MM.1S (cell line): ENCODE measurements at regions not wholly inside any gene's neighbourhood (a gene's known extent, or its start where the extent isn't known, plus 50 kb on each side); places are given as distances from the start of the nearest gene placed in this dataset.

Experiments
- DNase-seq: peaks from one replicate; pipeline ENCODE4 v3.0.0-alpha.2; 2015
- H2AFZ ChIP-seq: fragments of 300-600 bp; sonication (generic); 2 replicates; pipeline ENCODE4 v1.6.0; 2016; ENCODE audit warnings: antibody characterized with exemption, low read length
- H3F3A ChIP-seq: fragments of 300-600 bp; sonication (generic); 2 replicates; pipeline ENCODE4 v1.6.1; 2016; ENCODE audit warnings: mild to moderate bottlenecking, antibody characterized with exemption, low read length, moderate library complexity, mixed read lengths; ENCODE audit not compliant: insufficient read depth
- H3K27ac ChIP-seq: fragments of 300-600 bp; sonication (generic); 2 replicates; pipeline ENCODE4 v1.5.1; 2016; ENCODE audit warnings: mild to moderate bottlenecking, low read length
- H3K27me3 ChIP-seq: fragments of 300-600 bp; sonication (generic); replicated peaks from 2 replicates; pipeline ENCODE4 v1.6.0; 2016; ENCODE audit warnings: low read length; ENCODE audit not compliant: insufficient read depth
- H3K36me3 ChIP-seq: fragments of 300-600 bp; sonication (generic); replicated peaks from 2 replicates; pipeline ENCODE4 v1.6.1; 2016; ENCODE audit warnings: mild to moderate bottlenecking, low read length, mixed read lengths; ENCODE audit not compliant: insufficient read depth
- H3K4me1 ChIP-seq: fragments of 300-600 bp; sonication (generic); 2 replicates; pipeline ENCODE4 v1.6.1; 2016; ENCODE audit warnings: low read length, mixed read lengths
- H3K4me2 ChIP-seq: fragments of 300-600 bp; sonication (generic); 2 replicates; pipeline ENCODE4 v1.6.0; 2016; ENCODE audit warnings: low read depth, low read length
- H3K4me3 ChIP-seq: fragments of 300-600 bp; sonication (generic); 2 replicates; pipeline ENCODE4 v1.5.1; 2016; ENCODE audit warnings: low read length, mixed read lengths
- H3K79me2 ChIP-seq: fragments of 300-600 bp; sonication (generic); 2 replicates; pipeline ENCODE4 v1.6.1; 2016; ENCODE audit warnings: mixed run types, low read length, mixed read lengths
- H3K9ac ChIP-seq: fragments of 300-600 bp; sonication (generic); 2 replicates; pipeline ENCODE4 v1.6.1; 2016; ENCODE audit warnings: low read length, mixed read lengths
- H3K9me2 ChIP-seq: fragments of 300-600 bp; sonication (generic); replicated peaks from 2 replicates; pipeline ENCODE4 v1.6.1; 2016; ENCODE audit warnings: mild to moderate bottlenecking, low read length, mixed read lengths; ENCODE audit not compliant: insufficient read depth
- H3K9me3 ChIP-seq: fragments of 300-600 bp; sonication (generic); replicated peaks from 2 replicates; pipeline ENCODE4 v1.6.1; 2016; ENCODE audit warnings: mild to moderate bottlenecking, low read length, mixed read lengths; ENCODE audit not compliant: insufficient read depth
- H4K20me1 ChIP-seq: fragments of 300-600 bp; sonication (generic); 2 replicates; pipeline ENCODE4 v1.6.1; 2016; ENCODE audit warnings: mild to moderate bottlenecking, low read length, moderate library complexity, mixed read lengths; ENCODE audit not compliant: insufficient read depth
- EZH2 ChIP-seq: fragments of 300-600 bp; sonication (generic); optimal IDR thresholded peaks from 2 replicates; pipeline ENCODE3; 2017; ENCODE audit warnings: low read depth, mild to moderate bottlenecking, antibody characterized with exemption, low read length, mixed read lengths
- EZH2phosphoT487 ChIP-seq: fragments of 300-600 bp; sonication (generic); IDR thresholded peaks from 2 replicates; pipeline ENCODE4 v1.6.1; 2018; ENCODE audit warnings: antibody characterized with exemption, low read length
- TF ChIP-seq, protein P1 (sequence below): fragments of 300-600 bp; sonication (generic); IDR thresholded peaks from 2 replicates; pipeline ENCODE4 v1.5.1; 2016; ENCODE audit warnings: antibody characterized with exemption, low read length, mixed read lengths

GRCh38 chr18:22314001-22314400 lies 103.7 kb downstream of the CTAGE1 start:
- Histone ChIP-seq H3K9me2 (no peaks in the 10 kb centered on the region), H3K27me3 (no peaks in the 10 kb centered on the region), H3K36me3 (no peaks in the 10 kb centered on the region), H3F3A (no peaks in the 10 kb centered on the region), H2AFZ (no peak overlapping the region), H4K20me1 (no peaks in the 10 kb centered on the region), H3K4me1 (no peaks in the 10 kb centered on the region), H3K4me2 (no peak overlapping the region), H3K79me2 (no peaks in the 10 kb centered on the region), H3K9me3 (no peaks in the 10 kb centered on the region), H3K4me3 (no peak overlapping the region), H3K27ac (no peak overlapping the region), H3K9ac (no peak overlapping the region)
- DNase-seq, result no peak
- no peak for TF ChIP-seq EZH2
- no peak for TF ChIP-seq EZH2phosphoT487
- TF ChIP-seq, protein P1, sequence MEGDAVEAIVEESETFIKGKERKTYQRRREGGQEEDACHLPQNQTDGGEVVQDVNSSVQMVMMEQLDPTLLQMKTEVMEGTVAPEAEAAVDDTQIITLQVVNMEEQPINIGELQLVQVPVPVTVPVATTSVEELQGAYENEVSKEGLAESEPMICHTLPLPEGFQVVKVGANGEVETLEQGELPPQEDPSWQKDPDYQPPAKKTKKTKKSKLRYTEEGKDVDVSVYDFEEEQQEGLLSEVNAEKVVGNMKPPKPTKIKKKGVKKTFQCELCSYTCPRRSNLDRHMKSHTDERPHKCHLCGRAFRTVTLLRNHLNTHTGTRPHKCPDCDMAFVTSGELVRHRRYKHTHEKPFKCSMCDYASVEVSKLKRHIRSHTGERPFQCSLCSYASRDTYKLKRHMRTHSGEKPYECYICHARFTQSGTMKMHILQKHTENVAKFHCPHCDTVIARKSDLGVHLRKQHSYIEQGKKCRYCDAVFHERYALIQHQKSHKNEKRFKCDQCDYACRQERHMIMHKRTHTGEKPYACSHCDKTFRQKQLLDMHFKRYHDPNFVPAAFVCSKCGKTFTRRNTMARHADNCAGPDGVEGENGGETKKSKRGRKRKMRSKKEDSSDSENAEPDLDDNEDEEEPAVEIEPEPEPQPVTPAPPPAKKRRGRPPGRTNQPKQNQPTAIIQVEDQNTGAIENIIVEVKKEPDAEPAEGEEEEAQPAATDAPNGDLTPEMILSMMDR, result no peak

- H3K27me3 ChIP-seq, result no peaks in the 10 kb centered on the region
- no peak overlapping the region for H3K4me2 ChIP-seq
- H4K20me1 ChIP-seq, result no peaks in the 10 kb centered on the region
- no peaks in the 10 kb centered on the region for H3K79me2 ChIP-seq
- no peaks in the 10 kb centered on the region for H3K36me3 ChIP-seq
- TF ChIP-seq, protein P1, result no peak
- TF ChIP-seq EZH2, result no peak
- no peak for TF ChIP-seq EZH2phosphoT487
- H3K4me1 ChIP-seq, result no peaks in the 10 kb centered on the region
- no peak overlapping the region for H2AFZ ChIP-seq
- H3K27ac ChIP-seq, result no peak overlapping the region
- H3K4me3 ChIP-seq, result no peak overlapping the region
- no peak overlapping the region for H3K9ac ChIP-seq
- H3F3A ChIP-seq, result no peaks in the 10 kb centered on the region
- no peaks in the 10 kb centered on the region for H3K9me2 ChIP-seq
- H3K9me3 ChIP-seq, result no peaks in the 10 kb centered on the region
- DNase-seq, result no peak
Observed at GRCh38 chr18:22311301-22311700, 106.4 kb downstream of the CTAGE1 start.

- Histone ChIP-seq H3K27me3 (no peaks in the 10 kb centered on the region), H3K9me2 (no peaks in the 10 kb centered on the region), H3K9me3 (no peaks in the 10 kb centered on the region), H3K79me2 (no peaks in the 10 kb centered on the region), H3K4me1 (no peaks in the 10 kb centered on the region), H3F3A (no peaks in the 10 kb centered on the region), H3K36me3 (no peaks in the 10 kb centered on the region), H3K27ac (no peak overlapping the region), H3K9ac (no peak overlapping the region), H4K20me1 (no peaks in the 10 kb centered on the region), H3K4me3 (no peak overlapping the region), H3K4me2 (no peak overlapping the region), H2AFZ (no peak overlapping the region)
- no peak for DNase-seq
- TF ChIP-seq EZH2phosphoT487, result no peak
Observed at GRCh38 chr18:22309191-22309590, 108.5 kb downstream of the CTAGE1 start.

DNA sequence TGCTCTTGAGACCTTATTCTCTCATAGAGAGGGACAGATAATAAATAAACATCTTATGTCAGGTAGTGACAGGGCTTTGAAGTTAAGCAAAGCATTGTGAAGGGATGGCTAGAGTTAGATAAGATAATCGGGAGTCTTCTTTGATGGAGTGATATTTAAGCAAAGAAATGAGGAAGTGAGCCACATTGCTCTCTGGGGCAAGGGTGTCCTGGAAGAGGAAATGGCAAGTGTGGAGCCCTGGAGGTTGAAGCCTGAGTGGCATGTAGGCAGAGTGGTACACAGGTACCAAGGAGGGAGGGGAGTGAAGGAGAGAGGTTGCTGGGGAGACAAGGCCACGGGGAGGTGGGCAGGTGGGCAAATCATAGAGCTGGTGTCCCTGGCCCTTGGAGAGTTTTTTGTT lies 110.2 kb downstream of the CTAGE1 start:
- Histone ChIP-seq H3K4me3 (no peak overlapping the region), H3K79me2 (no peaks in the 10 kb centered on the region), H3K9me3 (no peaks in the 10 kb centered on the region), H2AFZ (no peak overlapping the region), H3K4me1 (no peaks in the 10 kb centered on the region), H4K20me1 (no peaks in the 10 kb centered on the region), H3K27ac (no peak overlapping the region), H3K9me2 (no peaks in the 10 kb centered on the region), H3K4me2 (no peak overlapping the region), H3K27me3 (no peaks in the 10 kb centered on the region), H3K36me3 (no peaks in the 10 kb centered on the region), H3K9ac (no peak overlapping the region), H3F3A (no peaks in the 10 kb centered on the region)
- no peak for TF ChIP-seq EZH2
- no peak for TF ChIP-seq EZH2phosphoT487
- TF ChIP-seq, protein P1, result no peak
- no peak for DNase-seq
